Astrocyte (in vitro differentiated cells and primary cell): ENCODE measurements at regions not wholly inside any gene's neighbourhood (a gene's known extent, or its start where the extent isn't known, plus 50 kb on each side); places are given as distances from the start of the nearest gene placed in this dataset.

ENCODE experiments used
- DNase-seq: peaks from one replicate; pipeline ENCODE4 v3.0.0-alpha.2; 2010; ENCODE audit warnings: low read depth
- FAIRE-seq: peaks from 2 replicates; lab custom pipeline; 2011; peaks lifted over from hg19 to GRCh38; lab: Jason Lieb, UNC
- H2AFZ ChIP-seq: 2 replicates; pipeline ENCODE4 v1.6.0; 2012; ENCODE audit warnings: low read depth, low read length, inconsistent platforms
- H3K27ac ChIP-seq: 2 replicates; pipeline ENCODE4 v1.5.1; 2011; ENCODE audit warnings: low read depth, low read length, inconsistent platforms
- H3K27me3 ChIP-seq: 2 replicates; pipeline ENCODE4 v1.6.0; 2011; ENCODE audit warnings: low read length, inconsistent platforms; ENCODE audit not compliant: insufficient read depth
- H3K36me3 ChIP-seq: 2 replicates; pipeline ENCODE4 v1.5.1; 2011; ENCODE audit warnings: low read length, inconsistent platforms; ENCODE audit not compliant: insufficient read depth
- H3K4me1 ChIP-seq: 2 replicates; pipeline ENCODE4 v1.5.1; 2011; ENCODE audit warnings: low read length, inconsistent platforms; ENCODE audit not compliant: insufficient read depth
- H3K4me2 ChIP-seq: 2 replicates; pipeline ENCODE4 v1.6.0; 2012; ENCODE audit warnings: low read length, inconsistent platforms
- H3K4me3 ChIP-seq: 2 replicates; pipeline ENCODE4 v1.5.1; 2011; ENCODE audit warnings: low read depth, mild to moderate bottlenecking, low read length, inconsistent platforms; ENCODE audit not compliant: insufficient read depth
- H3K79me2 ChIP-seq: 2 replicates; pipeline ENCODE4 v1.6.0; 2012; ENCODE audit warnings: mild to moderate bottlenecking, low read length, inconsistent platforms; ENCODE audit not compliant: insufficient read depth
- H3K9ac ChIP-seq: 2 replicates; pipeline ENCODE4 v1.6.0; 2012; ENCODE audit warnings: mild to moderate bottlenecking, low read length, inconsistent platforms
- H3K9me3 ChIP-seq: 2 replicates; pipeline ENCODE4 v1.5.1; 2012; ENCODE audit warnings: low read depth, mild to moderate bottlenecking, low read length, inconsistent platforms; ENCODE audit not compliant: insufficient read depth
- H4K20me1 ChIP-seq: 2 replicates; pipeline ENCODE4 v1.6.0; 2012; ENCODE audit warnings: low read length, inconsistent platforms; ENCODE audit not compliant: insufficient read depth
- H3K27ac Mint-ChIP-seq: one replicate; pipeline ENCODE4 v1.8.0; 2021; ENCODE audit warnings: mild to moderate bottlenecking, mixed read lengths; ENCODE audit not compliant: unreplicated experiment
- H3K27me3 Mint-ChIP-seq: one replicate; pipeline ENCODE4 v1.8.0; 2021; ENCODE audit warnings: low read depth, mixed read lengths; ENCODE audit not compliant: unreplicated experiment
- H3K36me3 Mint-ChIP-seq: one replicate; pipeline ENCODE4 v1.8.0; 2021; ENCODE audit warnings: low read depth, mixed read lengths; ENCODE audit not compliant: unreplicated experiment
- H3K4me1 Mint-ChIP-seq: one replicate; pipeline ENCODE4 v1.8.0; 2021; ENCODE audit warnings: low read depth, mixed read lengths; ENCODE audit not compliant: unreplicated experiment
- H3K4me3 Mint-ChIP-seq: one replicate; pipeline ENCODE4 v1.8.0; 2021; ENCODE audit warnings: mild to moderate bottlenecking, moderate library complexity, mixed read lengths; ENCODE audit not compliant: unreplicated experiment
- H3K9me3 Mint-ChIP-seq: one replicate; pipeline ENCODE4 v1.8.0; 2021; ENCODE audit warnings: mild to moderate bottlenecking, mixed read lengths; ENCODE audit not compliant: unreplicated experiment
- CTCF ChIP-seq: IDR thresholded peaks from 2 replicates; pipeline ENCODE4 v1.5.1; 2011; ENCODE audit warnings: low read depth, mild to moderate bottlenecking, inconsistent platforms, low read length, moderate library complexity; ENCODE audit not compliant: insufficient read depth
- EZH2 ChIP-seq: IDR thresholded peaks from 2 replicates; pipeline ENCODE4 v1.6.1; 2012; ENCODE audit warnings: mild to moderate bottlenecking, low read length, inconsistent platforms; ENCODE audit not compliant: insufficient read depth

- no peak overlapping the region for H2AFZ ChIP-seq
- Mint-ChIP-seq H3K27ac (no peak overlapping the region), H3K36me3 (no peaks in the 10 kb centered on the region), H3K4me1 (no peaks in the 10 kb centered on the region), H3K27me3 (no peaks in the 10 kb centered on the region), H3K4me3 (no peak overlapping the region), H3K9me3 (no peaks in the 10 kb centered on the region)
- H3K4me3 ChIP-seq = no peak overlapping the region
- H3K27me3 ChIP-seq = no peaks in the 10 kb centered on the region
- no peak for FAIRE-seq
- H3K9me3 ChIP-seq = no peaks in the 10 kb centered on the region
- no peaks in the 10 kb centered on the region for H3K36me3 ChIP-seq
- no peaks in the 10 kb centered on the region for H3K79me2 ChIP-seq
- H3K27ac ChIP-seq = no peak overlapping the region
- no peaks in the 10 kb centered on the region for H3K4me1 ChIP-seq
- no peak overlapping the region for H3K9ac ChIP-seq
- H3K4me2 ChIP-seq = no peak overlapping the region
- TF ChIP-seq CTCF (no peak), EZH2 (no peak)
- no peaks in the 10 kb centered on the region for H4K20me1 ChIP-seq
- no peak for DNase-seq
These were observed 390.5 kb downstream of the ZNF536 start for GRCh38 chr19:30762651-30763050.

- Histone ChIP-seq H2AFZ (no peak overlapping the region), H3K27ac (no peak overlapping the region), H3K4me1 (no peaks in the 10 kb centered on the region), H3K79me2 (no peaks in the 10 kb centered on the region), H4K20me1 (no peaks in the 10 kb centered on the region), H3K36me3 (no peaks in the 10 kb centered on the region), H3K9me3 (no peaks in the 10 kb centered on the region), H3K4me2 (no peak overlapping the region), H3K4me3 (no peak overlapping the region), H3K27me3 (no peaks in the 10 kb centered on the region), H3K9ac (no peak overlapping the region)
- no peak overlapping the region for H3K27ac Mint-ChIP-seq
- H3K27me3 Mint-ChIP-seq = no peaks in the 10 kb centered on the region
- no peak for DNase-seq
- no peaks in the 10 kb centered on the region for H3K9me3 Mint-ChIP-seq
- no peak for FAIRE-seq
- H3K4me1 Mint-ChIP-seq = peaks cover 3% of the 10 kb centered on the region
- no peak overlapping the region for H3K4me3 Mint-ChIP-seq
- TF ChIP-seq EZH2 (no peak), CTCF (no peak)
- no peaks in the 10 kb centered on the region for H3K36me3 Mint-ChIP-seq
These were observed 387.8 kb downstream of the ZNF536 start for GRCh38 chr19:30760014-30760413.

GRCh38 chr19:30757837-30758617, 385.8 kb downstream of the ZNF536 start:
- Histone ChIP-seq H3K36me3 (no peaks in the 10 kb centered on the region), H3K27ac (no peak overlapping the region), H3K9me3 (no peaks in the 10 kb centered on the region), H3K4me3 (no peak overlapping the region), H2AFZ (no peak overlapping the region), H3K27me3 (no peaks in the 10 kb centered on the region), H3K4me1 (no peaks in the 10 kb centered on the region), H3K9ac (no peak overlapping the region), H3K4me2 (no peak overlapping the region), H3K79me2 (no peaks in the 10 kb centered on the region), H4K20me1 (no peaks in the 10 kb centered on the region)
- TF ChIP-seq CTCF = no peak
- TF ChIP-seq EZH2 = no peak
- no peaks in the 10 kb centered on the region for H3K9me3 Mint-ChIP-seq
- H3K27ac Mint-ChIP-seq = no peak overlapping the region
- H3K36me3 Mint-ChIP-seq = no peaks in the 10 kb centered on the region
- peaks cover 3% of the 10 kb centered on the region for H3K4me1 Mint-ChIP-seq
- no peak overlapping the region for H3K4me3 Mint-ChIP-seq
- peaks cover 3% of the 10 kb centered on the region for H3K27me3 Mint-ChIP-seq
- DNase-seq = no peak
- no peak for FAIRE-seq
